ENCODE measurements at regions not wholly inside any gene's neighbourhood (a gene's known extent, or its start where the extent isn't known, plus 50 kb on each side); places are given as distances from the start of the nearest gene placed in this dataset.

GRCh38 chr7:38021892-38022291, 101.5 kb downstream of the EPDR1 start:
- TF ChIP-seq IRF4 (IDR thresholded peaks at IDR 0.05; ENCODE audit: low read depth, low read length), result no peak
- TF ChIP-seq, protein P1, sequence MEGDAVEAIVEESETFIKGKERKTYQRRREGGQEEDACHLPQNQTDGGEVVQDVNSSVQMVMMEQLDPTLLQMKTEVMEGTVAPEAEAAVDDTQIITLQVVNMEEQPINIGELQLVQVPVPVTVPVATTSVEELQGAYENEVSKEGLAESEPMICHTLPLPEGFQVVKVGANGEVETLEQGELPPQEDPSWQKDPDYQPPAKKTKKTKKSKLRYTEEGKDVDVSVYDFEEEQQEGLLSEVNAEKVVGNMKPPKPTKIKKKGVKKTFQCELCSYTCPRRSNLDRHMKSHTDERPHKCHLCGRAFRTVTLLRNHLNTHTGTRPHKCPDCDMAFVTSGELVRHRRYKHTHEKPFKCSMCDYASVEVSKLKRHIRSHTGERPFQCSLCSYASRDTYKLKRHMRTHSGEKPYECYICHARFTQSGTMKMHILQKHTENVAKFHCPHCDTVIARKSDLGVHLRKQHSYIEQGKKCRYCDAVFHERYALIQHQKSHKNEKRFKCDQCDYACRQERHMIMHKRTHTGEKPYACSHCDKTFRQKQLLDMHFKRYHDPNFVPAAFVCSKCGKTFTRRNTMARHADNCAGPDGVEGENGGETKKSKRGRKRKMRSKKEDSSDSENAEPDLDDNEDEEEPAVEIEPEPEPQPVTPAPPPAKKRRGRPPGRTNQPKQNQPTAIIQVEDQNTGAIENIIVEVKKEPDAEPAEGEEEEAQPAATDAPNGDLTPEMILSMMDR (IDR thresholded peaks at IDR 0.05 in 2 of 3, conservative IDR thresholded peaks at IDR 0.05 in 1 of 3; ENCODE audit: control insufficient read depth in 2 of 3, extremely low read depth in 1 of 3, insufficient read depth in 1 of 3, low read depth in 3 of 3, low read length in 3 of 3), result no peak
- TF ChIP-seq ZNF274 (IDR thresholded peaks at IDR 0.05; ENCODE audit: insufficient read depth, insufficient read length), result no peak
- no peak for TF ChIP-seq RAD21 (IDR thresholded peaks at IDR 0.05; ENCODE audit: insufficient read depth, low read depth, low read length)
- TF ChIP-seq GATAD2B (conservative IDR thresholded peaks at IDR 0.05; ENCODE audit: low read depth), result no peak
- TF ChIP-seq EGR1 (IDR thresholded peaks at IDR 0.05; ENCODE audit: borderline replicate concordance in 1 of 2, low read depth in 2 of 2, low read length in 2 of 2), result no peak
- TF ChIP-seq POLR2A (IDR thresholded peaks at IDR 0.05; ENCODE audit: low read depth, low read length), result no peak
- TF ChIP-seq MAX (IDR thresholded peaks at IDR 0.05; ENCODE audit: low read depth, low read length), result no peak

Measured in GM12878 (cell line).